Adrenal gland (tissue), 9 donors: ENCODE measurements at regions not wholly inside any gene's neighbourhood (a gene's known extent, or its start where the extent isn't known, plus 50 kb on each side); places are given as distances from the start of the nearest gene placed in this dataset.

ENCODE experiments used
- DNase-seq, 7 donors: peaks; one replicate each; pipeline ENCODE4 v3.0.0-alpha.2; 2019 to 2020
- H3K27ac ChIP-seq, 5 donors: fragments of 200-600 bp; sonication (generic) in 4 of 5; 1 replicate in 3 of 5; 2 replicates in 2 of 5; pipeline versions ENCODE4 v1.5.1 to v1.8.0; 2016 to 2020; ENCODE audit warnings: mild to moderate bottlenecking in 1 of 5
- H3K27me3 ChIP-seq: fragments of 200-600 bp; 2 replicates; pipeline ENCODE4 v1.8.0; 2021
- H3K36me3 ChIP-seq, 2 donors: fragments of 200-600 bp; replicated peaks in 1 of 2; 1 replicate in 1 of 2; 2 replicates in 1 of 2; pipeline versions ENCODE4 v1.5.1 to v1.8.0; 2018 to 2022
- H3K4me1 ChIP-seq, 2 donors: fragments of 200-600 bp; replicated peaks in 1 of 2; 1 replicate in 1 of 2; 2 replicates in 1 of 2; pipeline versions ENCODE4 v1.5.1 to v1.8.0; 2018 to 2021
- H3K4me3 ChIP-seq, 4 donors: fragments of 200-600 bp; sonication (generic) in 3 of 4; one replicate each; pipeline ENCODE4 v1.5.1; 2016 to 2018
- H3K9me3 ChIP-seq, 3 donors: fragments of 200-600 bp; sonication (generic) in 1 of 3; replicated peaks in 1 of 3; 1 replicate in 2 of 3; 2 replicates in 1 of 3; pipeline versions ENCODE4 v1.5.1 to v1.8.0; 2016 to 2021
- POLR2A ChIP-seq, 2 donors: fragments of 450-650 bp; IDR thresholded peaks; one replicate each; pipeline ENCODE4 v1.6.1; 2017; ENCODE audit warnings: antibody characterized with exemption in 2 of 2, mild to moderate bottlenecking in 2 of 2, moderate library complexity in 1 of 2
- WGBS, 4 donors: extraction: QIAGEN DNeasy Blood & Tissue Kit in 2 of 4; methylation state at CpG; one replicate each; pipeline versions ENCODE4 v1.1.5 to v1.1.7; 2013 to 2017; 5-methylcytosine and 5-hydroxymethylcytosine counted together
- intact Hi-C, 2 donors: fragments of 100-400 bp; cut with DNase I; formaldehyde crosslinking; loops; one replicate each; pipeline versions ENCODE4 v1.14.1 to v1.15.0; 2022 to 2023
- TF ChIP-seq, protein P1 (sequence below), 6 experiments: fragments of 450-650 bp in 4 of 6; fragments of 200-600 bp in 2 of 6; sonication (generic) in 1 of 6; IDR thresholded peaks; 1 replicate in 5 of 6; 2 replicates in 1 of 6; pipeline versions ENCODE4 v1.5.1 to v1.8.0; 2016 to 2021; ENCODE audit warnings: antibody characterized with exemption in 6 of 6, mild to moderate bottlenecking in 2 of 6, moderate library complexity in 1 of 6
- donor health status: healthy with polysubstance abuse.
- donor health status: Bipolar disorder and iron deficiency.
- donor health status: DM: yes; HTN: yes; CAD: no.
- donor health status: DM: no; HTN: no; CAD: no.
- donor health status: DM: no; HTN: no; CAD: no.

- TF ChIP-seq POLR2A (IDR thresholded peaks at IDR 0.05) = no peak
- TF ChIP-seq, protein P1, sequence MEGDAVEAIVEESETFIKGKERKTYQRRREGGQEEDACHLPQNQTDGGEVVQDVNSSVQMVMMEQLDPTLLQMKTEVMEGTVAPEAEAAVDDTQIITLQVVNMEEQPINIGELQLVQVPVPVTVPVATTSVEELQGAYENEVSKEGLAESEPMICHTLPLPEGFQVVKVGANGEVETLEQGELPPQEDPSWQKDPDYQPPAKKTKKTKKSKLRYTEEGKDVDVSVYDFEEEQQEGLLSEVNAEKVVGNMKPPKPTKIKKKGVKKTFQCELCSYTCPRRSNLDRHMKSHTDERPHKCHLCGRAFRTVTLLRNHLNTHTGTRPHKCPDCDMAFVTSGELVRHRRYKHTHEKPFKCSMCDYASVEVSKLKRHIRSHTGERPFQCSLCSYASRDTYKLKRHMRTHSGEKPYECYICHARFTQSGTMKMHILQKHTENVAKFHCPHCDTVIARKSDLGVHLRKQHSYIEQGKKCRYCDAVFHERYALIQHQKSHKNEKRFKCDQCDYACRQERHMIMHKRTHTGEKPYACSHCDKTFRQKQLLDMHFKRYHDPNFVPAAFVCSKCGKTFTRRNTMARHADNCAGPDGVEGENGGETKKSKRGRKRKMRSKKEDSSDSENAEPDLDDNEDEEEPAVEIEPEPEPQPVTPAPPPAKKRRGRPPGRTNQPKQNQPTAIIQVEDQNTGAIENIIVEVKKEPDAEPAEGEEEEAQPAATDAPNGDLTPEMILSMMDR (IDR thresholded peaks at IDR 0.05) = no peak
- intact Hi-C loops = no loop called here
- 81 to 88% (median 85%) methylated on average over 11 of the region's 11 CpGs for WGBS, 4 donors
Observed at GRCh38 chr5:2265341-2265740, 382.6 kb upstream of the IRX4 start.

GRCh38 chr5:2263763-2264162 lies 381.0 kb upstream of the IRX4 start:
- TF ChIP-seq, protein P1 (IDR thresholded peaks at IDR 0.05) = no peak
- no peak for TF ChIP-seq POLR2A (IDR thresholded peaks at IDR 0.05)
- DNase-seq = no peak
- Histone ChIP-seq H3K27ac (no peak overlapping the region), H3K9me3 (no peaks in the 10 kb centered on the region), H3K4me1 (no peaks in the 10 kb centered on the region), H3K36me3 (no peaks in the 10 kb centered on the region), H3K4me3 (no peak overlapping the region), H3K27me3 (no peaks in the 10 kb centered on the region)
- 77 to 87% (median 82%) methylated on average over 12 of the region's 12 CpGs for WGBS, 4 donors
- intact Hi-C loops = no loop called here

More at GRCh38 chr5:2265341-2265740, 382.6 kb upstream of the IRX4 start:
- H3K9me3 ChIP-seq = no peaks in the 10 kb centered on the region
- no peaks in the 10 kb centered on the region for H3K4me1 ChIP-seq
- no peak for DNase-seq
- H3K27me3 ChIP-seq = no peaks in the 10 kb centered on the region
- no peak overlapping the region for H3K4me3 ChIP-seq
- no peak overlapping the region for H3K27ac ChIP-seq
- no peaks in the 10 kb centered on the region for H3K36me3 ChIP-seq

GRCh38 chr5:2262620-2263019 lies 379.9 kb upstream of the IRX4 start:
- Histone ChIP-seq H3K36me3 (no peaks in the 10 kb centered on the region), H3K4me3 (no peak overlapping the region), H3K9me3 (no peaks in the 10 kb centered on the region), H3K4me1 (no peaks in the 10 kb centered on the region), H3K27ac (no peak overlapping the region), H3K27me3 (no peaks in the 10 kb centered on the region)
- 68 to 75% (median 73%) methylated on average over 5 to 9 of the region's 9 CpGs for WGBS, 4 donors
- TF ChIP-seq POLR2A (IDR thresholded peaks at IDR 0.05) = no peak
- TF ChIP-seq, protein P1 (IDR thresholded peaks at IDR 0.05) = no peak
- no peak for DNase-seq
- intact Hi-C loops = no loop called here

GRCh38 chr5:2261004-2261703 lies 378.4 kb upstream of the IRX4 start:
- intact Hi-C loops = no loop called here
- H3K36me3 ChIP-seq = no peaks in the 10 kb centered on the region
- TF ChIP-seq, protein P1 (IDR thresholded peaks at IDR 0.05) = no peak
- no peak for TF ChIP-seq POLR2A (IDR thresholded peaks at IDR 0.05)
- H3K27me3 ChIP-seq = no peaks in the 10 kb centered on the region
- H3K4me3 ChIP-seq = no peak overlapping the region
- no peaks in the 10 kb centered on the region for H3K4me1 ChIP-seq
- H3K9me3 ChIP-seq = no peaks in the 10 kb centered on the region
- peak in 1 of 7 donors; percentile 30 for DNase-seq
- WGBS, 4 donors = 86 to 94% (median 90%) methylated on average over 28 to 32 of the region's 32 CpGs
- H3K27ac ChIP-seq = no peak overlapping the region
